ENCODE measurements at regions not wholly inside any gene's neighbourhood (a gene's known extent, or its start where the extent isn't known, plus 50 kb on each side); places are given as distances from the start of the nearest gene placed in this dataset.

GRCh38 chr3:18177271-18177670, 247.9 kb downstream of the SATB1 start:
- TF ChIP-seq CTCF (IDR thresholded peaks at IDR 0.05): no peak
- no peak for TF ChIP-seq EZH2 (IDR thresholded peaks at IDR 0.05; ENCODE audit: borderline replicate concordance, insufficient read depth, low read depth, low read length, poor library complexity, severe bottlenecking)

Data from B cell (primary cell).